Transverse colon (tissue), 4 donors: ENCODE measurements at regions not wholly inside any gene's neighbourhood (a gene's known extent, or its start where the extent isn't known, plus 50 kb on each side); places are given as distances from the start of the nearest gene placed in this dataset.

Experiments
- DNase-seq: peaks from one replicate; pipeline ENCODE4 v3.0.0-alpha.2; 2019
- H3K27ac ChIP-seq, 4 donors: fragments of 200-600 bp; sonication (generic); 2 replicates each; pipeline ENCODE4 v1.5.1; 2016 to 2018; ENCODE audit warnings: inconsistent platforms in 4 of 4
- H3K27me3 ChIP-seq: fragments of 200-600 bp; sonication (generic); 2 replicates; pipeline ENCODE4 v1.5.1; 2017; ENCODE audit warnings: inconsistent platforms
- H3K36me3 ChIP-seq, 4 donors: fragments of 200-600 bp; sonication (generic); 2 replicates each; pipeline ENCODE4 v1.5.1; 2017 to 2019; ENCODE audit warnings: inconsistent platforms in 4 of 4
- H3K4me1 ChIP-seq, 4 donors: fragments of 200-600 bp; sonication (generic); 2 replicates each; pipeline ENCODE4 v1.5.1; 2017 to 2020; ENCODE audit warnings: inconsistent platforms in 4 of 4
- H3K4me3 ChIP-seq, 4 donors: fragments of 200-600 bp; sonication (generic); 1 replicate in 1 of 4; 2 replicates in 3 of 4; pipeline versions ENCODE4 v1.5.1 to v1.6.1; 2017 to 2019; ENCODE audit warnings: inconsistent platforms in 4 of 4
- H3K9me3 ChIP-seq, 2 donors: fragments of 200-600 bp; sonication (generic); 2 replicates each; pipeline ENCODE4 v1.5.1; 2017 to 2019; ENCODE audit warnings: inconsistent platforms in 2 of 2
- CTCF ChIP-seq, 5 experiments: fragments of 200-600 bp in 3 of 5; fragments of 450-650 bp in 2 of 5; sonication (generic) in 3 of 5; IDR thresholded peaks; 1 replicate in 2 of 5; 2 replicates in 3 of 5; pipeline ENCODE4 v1.5.1; 2016 to 2017; ENCODE audit warnings: antibody characterized with exemption in 5 of 5, inconsistent platforms in 3 of 5, mild to moderate bottlenecking in 2 of 5, moderate library complexity in 1 of 5
- EP300 ChIP-seq: sonication (generic); formaldehyde crosslinking; IDR thresholded peaks from one replicate; pipeline ENCODE4 v1.6.1; 2017; ENCODE audit warnings: antibody characterized with exemption, low read depth
- POLR2A ChIP-seq: fragments of 450-650 bp; IDR thresholded peaks from one replicate; pipeline ENCODE4 v1.6.1; 2016; ENCODE audit warnings: antibody characterized with exemption, mild to moderate bottlenecking, moderate library complexity
- POLR2AphosphoS5 ChIP-seq, 3 donors: sonication (generic); formaldehyde crosslinking; IDR thresholded peaks; one replicate each; pipeline ENCODE4 v1.6.1; 2016; ENCODE audit warnings: antibody characterized with exemption in 3 of 3
- WGBS, 2 donors: methylation state at CpG; one replicate each; pipeline ENCODE4 v1.1.5; 2018; ENCODE audit warnings: low coverage in 1 of 2; 5-methylcytosine and 5-hydroxymethylcytosine counted together
- in situ Hi-C, 4 donors: fragments of 200-750 bp; cut with MboI; loops; one replicate each; pipeline versions ENCODE4 v1.15.0 to v1.15.1; 2017; ENCODE audit warnings: low sequenced_read_pairs in 3 of 4, low pct_ligation_motif_present in 1 of 4, low pct_unique_long_range_greater_than_20kb in 1 of 4
- intact Hi-C: fragments of 100-400 bp; cut with DNase I; formaldehyde crosslinking; loops from one replicate; pipeline ENCODE4 v1.15.1; 2023; ENCODE audit warnings: low total_unique reads

- peak overlapping the region in 1 of 4 donors; percentile 47 for H3K27ac ChIP-seq
- in situ Hi-C loops (no loop called here), intact Hi-C loops (no loop called here)
- TF ChIP-seq EP300 = no peak
- no peak for TF ChIP-seq POLR2AphosphoS5 (IDR thresholded peaks at IDR 0.05)
- no peak for TF ChIP-seq CTCF (IDR thresholded peaks at IDR 0.05)
- TF ChIP-seq POLR2A = no peak
- H3K36me3 ChIP-seq = no peaks in the 10 kb centered on the region
- no peaks in the 10 kb centered on the region for H3K9me3 ChIP-seq
- H3K27me3 ChIP-seq = no peaks in the 10 kb centered on the region
- H3K4me3 ChIP-seq = no peak overlapping the region
- no peak for DNase-seq
- 51 to 68% methylated on average over 5 of the region's 5 CpGs for WGBS, 2 donors
- peaks cover 0 to 16% (median 5%) of the 10 kb centered on the region in 4 donors for H3K4me1 ChIP-seq
Measured at GRCh38 chr2:185895828-185896693, 157.5 kb downstream of the FSIP2 start.

- intact Hi-C loops = no loop called here
- Histone ChIP-seq H3K27me3 (no peaks in the 10 kb centered on the region), H3K27ac (no peak overlapping the region), H3K36me3 (no peaks in the 10 kb centered on the region), H3K4me1 (peaks cover 0 to 16% (median 5%) of the 10 kb centered on the region in 4 donors), H3K9me3 (no peaks in the 10 kb centered on the region), H3K4me3 (no peak overlapping the region)
- in situ Hi-C loops = no loop called here
- no peak for DNase-seq
- TF ChIP-seq CTCF (IDR thresholded peaks at IDR 0.05) = no peak
- TF ChIP-seq POLR2A = no peak
- no peak for TF ChIP-seq POLR2AphosphoS5 (IDR thresholded peaks at IDR 0.05)
- TF ChIP-seq EP300 = no peak
- WGBS, 2 donors = 50 to 61% methylated on average over 1 of the region's 1 CpG
Measured at GRCh38 chr2:185899366-185899765, 160.8 kb downstream of the FSIP2 start.

- Histone ChIP-seq H3K27ac (no peak overlapping the region), H3K9me3 (no peaks in the 10 kb centered on the region), H3K4me1 (no peaks in the 10 kb centered on the region), H3K36me3 (no peaks in the 10 kb centered on the region), H3K27me3 (no peaks in the 10 kb centered on the region), H3K4me3 (no peak overlapping the region)
- TF ChIP-seq POLR2AphosphoS5 (IDR thresholded peaks at IDR 0.05) (no peak), CTCF (IDR thresholded peaks at IDR 0.05) (no peak), EP300 (no peak), POLR2A (no peak)
- WGBS, 2 donors = 67% methylated on average over 1 of the region's 1 CpG
- in situ Hi-C loops = no loop called here
- intact Hi-C loops = no loop called here
- DNase-seq = no peak
Measured at GRCh38 chr2:185919155-185919554, 180.6 kb downstream of the FSIP2 start.

GRCh38 chr2:185921048-185921756 is 182.6 kb downstream of the FSIP2 start:
- no peaks in the 10 kb centered on the region for H3K27me3 ChIP-seq
- no peaks in the 10 kb centered on the region for H3K9me3 ChIP-seq
- in situ Hi-C loops = no loop called here
- H3K4me1 ChIP-seq = no peaks in the 10 kb centered on the region
- no peak for DNase-seq
- no peaks in the 10 kb centered on the region for H3K36me3 ChIP-seq
- H3K27ac ChIP-seq = no peak overlapping the region
- H3K4me3 ChIP-seq = no peak overlapping the region
- intact Hi-C loops = no loop called here
- 67 to 93% methylated on average over 1 to 3 of the region's 3 CpGs for WGBS, 2 donors
- TF ChIP-seq CTCF (IDR thresholded peaks at IDR 0.05) = no peak
- no peak for TF ChIP-seq POLR2AphosphoS5 (IDR thresholded peaks at IDR 0.05)
- no peak for TF ChIP-seq POLR2A
- TF ChIP-seq EP300 = no peak
